ENCODE measurements at regions not wholly inside any gene's neighbourhood (a gene's known extent, or its start where the extent isn't known, plus 50 kb on each side); places are given as distances from the start of the nearest gene placed in this dataset.
"Not testable (repeated sequence)": the region's sequence is repeated elsewhere in the genome, so short reads cannot be mapped to it uniquely, and the experiment has no call there.

DNA sequence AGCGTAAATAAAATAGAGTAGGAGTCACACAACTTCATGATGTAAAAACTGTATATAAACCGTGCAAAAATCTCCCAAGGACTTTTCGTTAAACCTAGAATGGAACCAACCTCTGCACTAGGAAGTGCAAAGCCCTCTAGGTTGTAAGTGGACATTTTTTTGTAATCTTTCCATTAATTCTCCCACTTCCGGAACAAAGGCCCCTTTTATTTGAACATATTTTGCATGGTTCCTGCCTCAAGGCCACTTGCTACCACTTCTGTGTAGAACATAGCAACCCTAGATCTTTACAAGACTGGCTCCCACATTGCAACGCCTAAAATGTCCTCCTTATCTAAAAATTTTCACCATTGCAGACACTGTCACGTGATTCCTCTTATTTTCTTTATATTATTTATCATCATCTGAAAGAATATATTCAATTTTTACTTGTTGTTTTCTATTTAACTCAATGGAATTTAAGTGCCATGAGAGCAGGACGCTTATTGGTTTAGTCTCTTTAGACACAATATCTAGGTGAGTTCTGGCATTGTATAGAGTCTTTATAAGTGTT is 249.6 kb upstream of the TMEFF2 start:
- Histone ChIP-seq H3K9ac (ENCODE audit: low read depth in 1 of 2, low read length in 2 of 2) (no peak overlapping the region), H3K36me3 (ENCODE audit: control insufficient read depth in 1 of 2, insufficient read depth in 2 of 2, low read length in 2 of 2) (no peaks in the 10 kb centered on the region), H3K4me1 (ENCODE audit: control insufficient read depth in 1 of 2, insufficient read depth in 2 of 2, low read length in 2 of 2) (no peaks in the 10 kb centered on the region), H3K27ac (ENCODE audit: low read depth, low read length) (no peak overlapping the region), H3K9me3 (ENCODE audit: control insufficient read depth in 1 of 2, low read length in 2 of 2) (no peaks in the 10 kb centered on the region), H3K4me3 (ENCODE audit: low read depth in 1 of 2, low read length in 2 of 2) (no peak overlapping the region), H3K27me3 (ENCODE audit: control insufficient read depth in 1 of 2, insufficient read depth in 2 of 2, low read length in 2 of 2) (no peaks in the 10 kb centered on the region)

DNA sequence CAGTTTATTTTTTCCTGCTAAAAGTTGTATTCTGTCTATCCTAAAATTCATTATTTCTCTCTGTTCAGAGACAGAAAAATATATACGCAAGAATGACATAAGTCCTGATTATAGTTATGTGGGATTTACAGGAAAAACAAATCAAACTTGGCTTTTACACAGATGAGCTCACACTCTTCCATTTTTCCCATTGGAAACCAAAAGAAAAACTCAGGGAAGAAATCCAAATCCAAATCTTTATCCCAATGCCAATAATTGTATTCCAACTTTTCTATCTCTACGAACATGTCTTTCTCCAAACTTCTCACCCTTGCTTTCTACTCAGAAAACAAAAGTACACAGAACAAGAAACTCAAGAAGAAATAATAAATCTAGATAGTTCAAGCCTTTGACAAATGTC is 249.1 kb upstream of the TMEFF2 start:
- no peak overlapping the region for H3K27ac ChIP-seq (ENCODE audit: low read depth, low read length)
- H3K4me1 ChIP-seq (ENCODE audit: control insufficient read depth in 1 of 2, insufficient read depth in 2 of 2, low read length in 2 of 2), result no peaks in the 10 kb centered on the region
- H3K36me3 ChIP-seq (ENCODE audit: control insufficient read depth in 1 of 2, insufficient read depth in 2 of 2, low read length in 2 of 2), result no peaks in the 10 kb centered on the region
- no peaks in the 10 kb centered on the region for H3K27me3 ChIP-seq (ENCODE audit: control insufficient read depth in 1 of 2, insufficient read depth in 2 of 2, low read length in 2 of 2)
- no peaks in the 10 kb centered on the region for H3K9me3 ChIP-seq (ENCODE audit: control insufficient read depth in 1 of 2, low read length in 2 of 2)
- no peak overlapping the region for H3K9ac ChIP-seq (ENCODE audit: low read depth in 1 of 2, low read length in 2 of 2)
- H3K4me3 ChIP-seq (ENCODE audit: low read depth in 1 of 2, low read length in 2 of 2), result no peak overlapping the region

DNA sequence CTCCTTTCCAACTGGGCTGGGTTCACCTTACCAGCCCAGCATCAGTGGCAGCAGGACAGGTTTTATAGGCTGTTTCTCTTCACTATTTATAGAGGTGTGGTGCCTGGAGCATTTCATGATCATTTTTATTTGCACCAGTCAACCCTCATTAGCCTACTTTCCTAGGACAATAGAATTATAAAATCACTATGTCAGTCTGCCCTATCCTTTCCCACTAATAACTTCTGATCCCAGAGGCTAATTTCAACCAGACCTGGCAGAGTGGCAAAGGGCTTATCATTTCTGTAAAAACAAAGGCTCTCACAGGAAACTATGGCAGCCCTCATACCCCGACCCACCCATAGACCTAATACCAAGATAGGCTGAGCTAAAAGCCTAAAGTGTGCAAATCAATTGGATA is 243.5 kb upstream of the TMEFF2 start:
- H3K27ac ChIP-seq (ENCODE audit: low read depth, low read length), result no peak overlapping the region
- H3K27me3 ChIP-seq (ENCODE audit: control insufficient read depth in 1 of 2, insufficient read depth in 2 of 2, low read length in 2 of 2), result no peaks in the 10 kb centered on the region
- H3K9me3 ChIP-seq (ENCODE audit: control insufficient read depth in 1 of 2, low read length in 2 of 2), result no peaks in the 10 kb centered on the region
- H3K9ac ChIP-seq (ENCODE audit: low read depth in 1 of 2, low read length in 2 of 2), result no peak overlapping the region
- no peaks in the 10 kb centered on the region for H3K4me1 ChIP-seq (ENCODE audit: control insufficient read depth in 1 of 2, insufficient read depth in 2 of 2, low read length in 2 of 2)
- no peak overlapping the region for H3K4me3 ChIP-seq (ENCODE audit: low read depth in 1 of 2, low read length in 2 of 2)
- no peaks in the 10 kb centered on the region for H3K36me3 ChIP-seq (ENCODE audit: control insufficient read depth in 1 of 2, insufficient read depth in 2 of 2, low read length in 2 of 2)

GRCh38 chr2:192437653-192438052 is 242.9 kb upstream of the TMEFF2 start:
- Histone ChIP-seq H3K9me3 (ENCODE audit: control insufficient read depth in 1 of 2, low read length in 2 of 2) (no peaks in the 10 kb centered on the region), H3K9ac (ENCODE audit: low read depth in 1 of 2, low read length in 2 of 2) (no peak overlapping the region), H3K27ac (ENCODE audit: low read depth, low read length) (no peak overlapping the region), H3K4me1 (ENCODE audit: control insufficient read depth in 1 of 2, insufficient read depth in 2 of 2, low read length in 2 of 2) (no peaks in the 10 kb centered on the region), H3K27me3 (ENCODE audit: control insufficient read depth in 1 of 2, insufficient read depth in 2 of 2, low read length in 2 of 2) (no peaks in the 10 kb centered on the region), H3K36me3 (ENCODE audit: control insufficient read depth in 1 of 2, insufficient read depth in 2 of 2, low read length in 2 of 2) (no peaks in the 10 kb centered on the region), H3K4me3 (ENCODE audit: low read depth in 1 of 2, low read length in 2 of 2) (no peak overlapping the region)

- H3K4me3 ChIP-seq (ENCODE audit: low read depth in 1 of 2, low read length in 2 of 2), result no peak overlapping the region
- no peak overlapping the region for H3K27ac ChIP-seq (ENCODE audit: low read depth, low read length)
- H3K36me3 ChIP-seq (ENCODE audit: control insufficient read depth in 1 of 2, insufficient read depth in 2 of 2, low read length in 2 of 2), result no peaks in the 10 kb centered on the region
- no peaks in the 10 kb centered on the region for H3K27me3 ChIP-seq (ENCODE audit: control insufficient read depth in 1 of 2, insufficient read depth in 2 of 2, low read length in 2 of 2)
- peaks cover 0 to 4% of the 10 kb centered on the region in 2 donors for H3K4me1 ChIP-seq (ENCODE audit: control insufficient read depth in 1 of 2, insufficient read depth in 2 of 2, low read length in 2 of 2)
- peaks cover 0 to 3% of the 10 kb centered on the region in 2 donors for H3K9me3 ChIP-seq (ENCODE audit: control insufficient read depth in 1 of 2, low read length in 2 of 2)
- H3K9ac ChIP-seq (ENCODE audit: low read depth in 1 of 2, low read length in 2 of 2), result no peak overlapping the region
These were observed 229.5 kb upstream of the TMEFF2 start for GRCh38 chr2:192424243-192424642.

DNA sequence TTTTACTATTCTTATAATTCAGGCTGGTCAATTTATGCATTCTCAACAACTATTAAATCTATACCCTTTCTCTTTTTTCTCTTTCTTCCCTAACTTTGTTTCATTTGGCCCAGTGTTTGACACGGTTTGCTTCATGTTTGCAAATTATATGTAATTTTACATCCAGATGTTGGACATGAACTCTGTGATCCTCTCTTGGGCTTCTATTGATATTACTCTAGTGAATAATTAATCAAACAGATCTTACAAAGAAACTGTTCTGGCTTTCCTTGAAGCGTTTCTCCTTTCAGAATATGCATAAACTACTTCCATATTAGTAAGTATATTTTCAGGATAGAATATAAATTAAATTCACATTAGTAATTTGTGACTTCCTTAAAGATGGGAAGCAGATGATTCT is 225.1 kb upstream of the TMEFF2 start:
- Histone ChIP-seq H3K36me3 (ENCODE audit: control insufficient read depth in 1 of 2, insufficient read depth in 2 of 2, low read length in 2 of 2) (no peaks in the 10 kb centered on the region), H3K27me3 (ENCODE audit: control insufficient read depth in 1 of 2, insufficient read depth in 2 of 2, low read length in 2 of 2) (no peaks in the 10 kb centered on the region), H3K27ac (ENCODE audit: low read depth, low read length) (no peak overlapping the region), H3K4me1 (ENCODE audit: control insufficient read depth in 1 of 2, insufficient read depth in 2 of 2, low read length in 2 of 2) (peaks cover 0 to 4% of the 10 kb centered on the region in 2 donors), H3K9ac (ENCODE audit: low read depth in 1 of 2, low read length in 2 of 2) (no peak overlapping the region), H3K4me3 (ENCODE audit: low read depth in 1 of 2, low read length in 2 of 2) (no peak overlapping the region), H3K9me3 (ENCODE audit: control insufficient read depth in 1 of 2, low read length in 2 of 2) (peaks cover 0 to 3% of the 10 kb centered on the region in 2 donors)

- no peaks in the 10 kb centered on the region for H3K4me1 ChIP-seq (ENCODE audit: control insufficient read depth in 1 of 2, insufficient read depth in 2 of 2, low read length in 2 of 2)
- H3K4me3 ChIP-seq (ENCODE audit: low read depth in 1 of 2, low read length in 2 of 2), result no peak overlapping the region
- no peak overlapping the region for H3K9ac ChIP-seq (ENCODE audit: low read depth in 1 of 2, low read length in 2 of 2)
- H3K27me3 ChIP-seq (ENCODE audit: control insufficient read depth in 1 of 2, insufficient read depth in 2 of 2, low read length in 2 of 2), result no peaks in the 10 kb centered on the region
- H3K36me3 ChIP-seq (ENCODE audit: control insufficient read depth in 1 of 2, insufficient read depth in 2 of 2, low read length in 2 of 2), result no peaks in the 10 kb centered on the region
- peaks cover 0 to 3% of the 10 kb centered on the region in 2 donors for H3K9me3 ChIP-seq (ENCODE audit: control insufficient read depth in 1 of 2, low read length in 2 of 2)
- H3K27ac ChIP-seq (ENCODE audit: low read depth, low read length), result no peak overlapping the region
These were observed 221.3 kb upstream of the TMEFF2 start for GRCh38 chr2:192416060-192416459.

DNA sequence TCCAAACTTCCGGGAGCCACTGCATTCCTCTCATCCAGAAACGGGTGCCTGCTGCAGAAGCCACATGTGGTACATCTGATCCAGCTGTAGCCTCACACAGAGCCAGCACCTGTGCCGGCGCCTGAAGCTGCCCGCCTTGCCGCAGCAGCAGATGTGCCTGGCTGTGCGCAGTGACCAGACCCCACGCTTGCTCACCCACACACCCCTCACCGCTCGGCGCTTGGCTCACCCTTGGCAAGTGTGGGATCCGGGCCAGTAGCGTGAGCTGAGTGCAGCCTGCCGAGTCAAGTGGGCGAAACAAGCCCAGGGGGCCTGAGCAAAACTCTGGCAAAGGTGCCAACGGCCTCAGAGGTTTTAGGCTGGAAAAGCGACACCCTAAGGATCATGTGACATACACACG is 220.1 kb upstream of the TMEFF2 start:
- Histone ChIP-seq H3K36me3 (ENCODE audit: control insufficient read depth in 1 of 2, insufficient read depth in 2 of 2, low read length in 2 of 2) (no peaks in the 10 kb centered on the region), H3K27ac (ENCODE audit: low read depth, low read length) (no peak overlapping the region), H3K9me3 (ENCODE audit: control insufficient read depth in 1 of 2, low read length in 2 of 2) (no peaks in the 10 kb centered on the region), H3K9ac (ENCODE audit: low read depth in 1 of 2, low read length in 2 of 2) (no peak overlapping the region), H3K4me1 (ENCODE audit: control insufficient read depth in 1 of 2, insufficient read depth in 2 of 2, low read length in 2 of 2) (no peaks in the 10 kb centered on the region), H3K27me3 (ENCODE audit: control insufficient read depth in 1 of 2, insufficient read depth in 2 of 2, low read length in 2 of 2) (no peaks in the 10 kb centered on the region), H3K4me3 (ENCODE audit: low read depth in 1 of 2, low read length in 2 of 2) (no peak overlapping the region)

- no peaks in the 10 kb centered on the region for H3K27me3 ChIP-seq (ENCODE audit: control insufficient read depth in 1 of 2, insufficient read depth in 2 of 2, low read length in 2 of 2)
- no peak overlapping the region for H3K9ac ChIP-seq (ENCODE audit: low read depth in 1 of 2, low read length in 2 of 2)
These were observed 219.3 kb upstream of the TMEFF2 start for GRCh38 chr2:192413812-192414681.

DNA sequence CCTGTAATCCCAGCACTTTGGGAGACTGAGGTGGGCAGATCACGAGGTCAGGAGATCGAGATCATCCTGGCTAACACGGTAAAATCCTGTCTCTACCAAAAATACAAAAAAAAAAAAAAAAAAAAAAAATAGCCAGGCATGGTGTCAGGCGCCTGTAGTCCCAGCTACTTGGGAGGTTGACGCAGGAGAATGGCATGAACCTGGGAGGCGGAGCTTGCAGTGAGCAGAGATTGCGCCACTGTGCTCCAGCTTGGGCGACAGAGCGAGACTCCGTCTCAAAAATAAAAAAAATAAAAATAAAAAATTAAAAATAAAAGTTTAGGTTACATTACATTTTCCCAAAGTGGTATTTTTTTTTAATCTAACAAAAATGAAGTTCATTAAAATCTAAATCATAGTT is 218.1 kb upstream of the TMEFF2 start:
- H3K4me1 ChIP-seq (ENCODE audit: control insufficient read depth in 1 of 2, insufficient read depth in 2 of 2, low read length in 2 of 2); H3K27ac ChIP-seq (ENCODE audit: low read depth, low read length); H3K27me3 ChIP-seq (ENCODE audit: control insufficient read depth in 1 of 2, insufficient read depth in 2 of 2, low read length in 2 of 2); H3K9me3 ChIP-seq (ENCODE audit: control insufficient read depth in 1 of 2, low read length in 2 of 2); H3K36me3 ChIP-seq (ENCODE audit: control insufficient read depth in 1 of 2, insufficient read depth in 2 of 2, low read length in 2 of 2); H3K4me3 ChIP-seq (ENCODE audit: low read depth in 1 of 2, low read length in 2 of 2); H3K9ac ChIP-seq (ENCODE audit: low read depth in 1 of 2, low read length in 2 of 2): not testable (repeated sequence)

More at GRCh38 chr2:192413812-192414681, 219.3 kb upstream of the TMEFF2 start:
- no peaks in the 10 kb centered on the region for H3K9me3 ChIP-seq (ENCODE audit: control insufficient read depth in 1 of 2, low read length in 2 of 2)
- no peak overlapping the region for H3K4me3 ChIP-seq (ENCODE audit: low read depth in 1 of 2, low read length in 2 of 2)
- no peak overlapping the region for H3K27ac ChIP-seq (ENCODE audit: low read depth, low read length)
- no peaks in the 10 kb centered on the region for H3K4me1 ChIP-seq (ENCODE audit: control insufficient read depth in 1 of 2, insufficient read depth in 2 of 2, low read length in 2 of 2)
- H3K36me3 ChIP-seq (ENCODE audit: control insufficient read depth in 1 of 2, insufficient read depth in 2 of 2, low read length in 2 of 2), result no peaks in the 10 kb centered on the region

Data from duodenal mucosa (tissue), 2 donors.